Sigmoid colon (tissue), 6 donors: ENCODE measurements at regions not wholly inside any gene's neighbourhood (a gene's known extent, or its start where the extent isn't known, plus 50 kb on each side); places are given as distances from the start of the nearest gene placed in this dataset.

Source experiments
- DNase-seq: peaks from one replicate; pipeline ENCODE4 v3.0.0-alpha.2; 2019
- H3K27ac ChIP-seq, 4 donors: fragments of 200-600 bp; sonication (generic); one replicate each; pipeline ENCODE4 v1.5.1; 2016 to 2019; ENCODE audit warnings: mild to moderate bottlenecking in 1 of 4
- H3K27me3 ChIP-seq, 3 donors: fragments of 200-600 bp; sonication (generic); one replicate each; pipeline ENCODE4 v1.5.1; 2019; ENCODE audit warnings: mild to moderate bottlenecking in 1 of 3
- H3K36me3 ChIP-seq, 4 donors: fragments of 200-600 bp; sonication (generic); one replicate each; pipeline ENCODE4 v1.5.1; 2016 to 2019
- H3K4me1 ChIP-seq, 4 donors: fragments of 200-600 bp; sonication (generic); one replicate each; pipeline ENCODE4 v1.5.1; 2017 to 2019
- H3K4me3 ChIP-seq, 4 donors: fragments of 200-600 bp; sonication (generic); one replicate each; pipeline ENCODE4 v1.5.1; 2017 to 2019; ENCODE audit warnings: mild to moderate bottlenecking in 2 of 4, moderate library complexity in 1 of 4
- H3K9me3 ChIP-seq, 4 donors: fragments of 200-600 bp in 3 of 4; sonication (generic) in 3 of 4; one replicate each; pipeline versions ENCODE4 v1.5.1 to v1.6.1; 2013 to 2019
- CTCF ChIP-seq, 4 experiments: fragments of 450-650 bp in 3 of 4; fragments of 200-600 bp in 1 of 4; IDR thresholded peaks; one replicate each; pipeline ENCODE4 v1.5.1; 2016 to 2019; ENCODE audit warnings: antibody characterized with exemption in 4 of 4, mild to moderate bottlenecking in 3 of 4, moderate library complexity in 2 of 4
- EP300 ChIP-seq, 4 donors: sonication (generic); formaldehyde crosslinking; IDR thresholded peaks; one replicate each; pipeline ENCODE4 v1.6.1; 2017; ENCODE audit warnings: antibody characterized with exemption in 4 of 4
- POLR2A ChIP-seq, 2 donors: fragments of 450-650 bp; IDR thresholded peaks; one replicate each; pipeline ENCODE4 v1.6.1; 2016; ENCODE audit warnings: antibody characterized with exemption in 2 of 2, mild to moderate bottlenecking in 2 of 2, moderate library complexity in 2 of 2
- POLR2AphosphoS5 ChIP-seq, 4 donors: sonication (generic); formaldehyde crosslinking; IDR thresholded peaks; one replicate each; pipeline ENCODE4 v1.6.1; 2017; ENCODE audit warnings: antibody characterized with exemption in 4 of 4
- WGBS, 2 donors: extraction: QIAGEN DNeasy Blood & Tissue Kit; methylation state at CpG; one replicate each; pipeline ENCODE4 v1.1.7; 2013; 5-methylcytosine and 5-hydroxymethylcytosine counted together
- intact Hi-C: fragments of 100-400 bp; cut with DNase I; formaldehyde crosslinking; loops from one replicate; pipeline ENCODE4 v1.15.1; 2023
- small RNA-seq, 3 donors: library from RNA; depleted of rRNA; stranded (forward); fragments of <200 nt; gene quantifications; one replicate each; pipeline ENCODE3, GENCODE V24; 2016
- donor health status: healthy with polysubstance abuse.
- donor health status: healthy.

GRCh38 chr2:126599062-126599461 lies 56.9 kb upstream of the GYPC start:
- intact Hi-C loops = no loop called here
- H3K4me1 ChIP-seq = no peaks in the 10 kb centered on the region
- no peaks in the 10 kb centered on the region for H3K27me3 ChIP-seq
- H3K36me3 ChIP-seq = no peaks in the 10 kb centered on the region
- H3K9me3 ChIP-seq = peaks cover 0 to 8% (median 2%) of the 10 kb centered on the region in 4 donors
- DNase-seq = no peak
- TF ChIP-seq POLR2A (IDR thresholded peaks at IDR 0.05) (no peak), EP300 (IDR thresholded peaks at IDR 0.05) (no peak), CTCF (IDR thresholded peaks at IDR 0.05) (no peak), POLR2AphosphoS5 (IDR thresholded peaks at IDR 0.05) (no peak)
- no peak overlapping the region for H3K27ac ChIP-seq
- H3K4me3 ChIP-seq = no peak overlapping the region
- WGBS, 2 donors = 69 to 95% methylated on average over 2 of the region's 2 CpGs

GRCh38 chr2:126600742-126601141 lies 55.2 kb upstream of the GYPC start:
- DNase-seq = no peak
- Histone ChIP-seq H3K4me1 (no peaks in the 10 kb centered on the region), H3K27me3 (no peaks in the 10 kb centered on the region), H3K4me3 (no peak overlapping the region), H3K36me3 (no peaks in the 10 kb centered on the region), H3K27ac (no peak overlapping the region), H3K9me3 (peaks cover 0 to 8% (median 2%) of the 10 kb centered on the region in 4 donors)
- 75 to 87% methylated on average over 3 of the region's 3 CpGs for WGBS, 2 donors
- intact Hi-C loops = no loop called here
- TF ChIP-seq EP300 (IDR thresholded peaks at IDR 0.05) (no peak), POLR2AphosphoS5 (IDR thresholded peaks at IDR 0.05) (no peak), POLR2A (IDR thresholded peaks at IDR 0.05) (no peak), CTCF (IDR thresholded peaks at IDR 0.05) (no peak)

GRCh38 chr2:126602334-126602733 lies 53.6 kb upstream of the GYPC start:
- TF ChIP-seq CTCF (IDR thresholded peaks at IDR 0.05) (no peak), POLR2A (IDR thresholded peaks at IDR 0.05) (no peak)
- no peak overlapping the region for H3K4me3 ChIP-seq
- H3K4me1 ChIP-seq = no peaks in the 10 kb centered on the region
- WGBS, 2 donors = 48 to 65% methylated on average over 2 of the region's 2 CpGs
- no peak overlapping the region for H3K27ac ChIP-seq
- H3K36me3 ChIP-seq = no peaks in the 10 kb centered on the region
- H3K27me3 ChIP-seq = no peaks in the 10 kb centered on the region
- intact Hi-C loops = no loop called here
- H3K9me3 ChIP-seq = peaks cover 0 to 8% (median 2%) of the 10 kb centered on the region in 4 donors
- DNase-seq = no peak

Small RNAs in the stretch of these regions (small RNA-seq; reads per million reads assigned to genes)
- gene AC097499.1 (0 reads per million in 3 donors), gene RNU6-259P (0 reads per million in 3 donors)
